ENCODE measurements at regions not wholly inside any gene's neighbourhood (a gene's known extent, or its start where the extent isn't known, plus 50 kb on each side); places are given as distances from the start of the nearest gene placed in this dataset.

GRCh38 chr10:43849551-43849950 is 200.9 kb upstream of the ZNF32 start:
- TF ChIP-seq, protein P1, sequence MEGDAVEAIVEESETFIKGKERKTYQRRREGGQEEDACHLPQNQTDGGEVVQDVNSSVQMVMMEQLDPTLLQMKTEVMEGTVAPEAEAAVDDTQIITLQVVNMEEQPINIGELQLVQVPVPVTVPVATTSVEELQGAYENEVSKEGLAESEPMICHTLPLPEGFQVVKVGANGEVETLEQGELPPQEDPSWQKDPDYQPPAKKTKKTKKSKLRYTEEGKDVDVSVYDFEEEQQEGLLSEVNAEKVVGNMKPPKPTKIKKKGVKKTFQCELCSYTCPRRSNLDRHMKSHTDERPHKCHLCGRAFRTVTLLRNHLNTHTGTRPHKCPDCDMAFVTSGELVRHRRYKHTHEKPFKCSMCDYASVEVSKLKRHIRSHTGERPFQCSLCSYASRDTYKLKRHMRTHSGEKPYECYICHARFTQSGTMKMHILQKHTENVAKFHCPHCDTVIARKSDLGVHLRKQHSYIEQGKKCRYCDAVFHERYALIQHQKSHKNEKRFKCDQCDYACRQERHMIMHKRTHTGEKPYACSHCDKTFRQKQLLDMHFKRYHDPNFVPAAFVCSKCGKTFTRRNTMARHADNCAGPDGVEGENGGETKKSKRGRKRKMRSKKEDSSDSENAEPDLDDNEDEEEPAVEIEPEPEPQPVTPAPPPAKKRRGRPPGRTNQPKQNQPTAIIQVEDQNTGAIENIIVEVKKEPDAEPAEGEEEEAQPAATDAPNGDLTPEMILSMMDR (IDR thresholded peaks at IDR 0.05; ENCODE audit: low read length): no peak
- no peak for TF ChIP-seq EZH2 (optimal IDR thresholded peaks at IDR 0.05; ENCODE audit: low read depth, low read length)
- no peak for TF ChIP-seq EZH2phosphoT487 (IDR thresholded peaks at IDR 0.05; ENCODE audit: low read length)
